GM23338 (cell line): ENCODE measurements at regions not wholly inside any gene's neighbourhood (a gene's known extent, or its start where the extent isn't known, plus 50 kb on each side); places are given as distances from the start of the nearest gene placed in this dataset.

ENCODE experiments used
- CTCF ChIP-seq, 2 experiments: fragments of 200-600 bp in 1 of 2; sonication (generic) in 1 of 2; conservative IDR thresholded peaks; 2 replicates each; pipeline versions ENCODE4 v1.5.1 to v1.6.1; 2016 to 2017; ENCODE audit warnings: antibody characterized with exemption in 2 of 2, low read depth in 2 of 2, mild to moderate bottlenecking in 2 of 2, moderate library complexity in 1 of 2
- EZH2 ChIP-seq: fragments of 200-600 bp; sonication (generic); IDR thresholded peaks from one replicate; pipeline ENCODE4 v1.8.0; 2017; ENCODE audit warnings: antibody characterized with exemption, mild to moderate bottlenecking, low read depth; ENCODE audit not compliant: unreplicated experiment

GRCh38 chr1:101370488-101370887 lies 133.7 kb downstream of the S1PR1 start:
- TF ChIP-seq CTCF (conservative IDR thresholded peaks at IDR 0.05; ENCODE audit: low read depth in 2 of 2) (no peak), EZH2 (no peak)
